GM19468 (cell line): ENCODE measurements at regions not wholly inside any gene's neighbourhood (a gene's known extent, or its start where the extent isn't known, plus 50 kb on each side); places are given as distances from the start of the nearest gene placed in this dataset.
"Not testable (repeated sequence)": the region's sequence is repeated elsewhere in the genome, so short reads cannot be mapped to it uniquely, and the experiment has no call there.

Source experiments
- ATAC-seq: cut with Tn5 transposase; IDR thresholded peaks from one replicate; pipeline ENCODE4 v1.9.1; 2021; ENCODE audit warnings: mild to moderate bottlenecking, moderate library complexity, moderate number of reproducible peaks; ENCODE audit not compliant: unreplicated experiment; ENCODE audit errors: extremely low read depth

DNA sequence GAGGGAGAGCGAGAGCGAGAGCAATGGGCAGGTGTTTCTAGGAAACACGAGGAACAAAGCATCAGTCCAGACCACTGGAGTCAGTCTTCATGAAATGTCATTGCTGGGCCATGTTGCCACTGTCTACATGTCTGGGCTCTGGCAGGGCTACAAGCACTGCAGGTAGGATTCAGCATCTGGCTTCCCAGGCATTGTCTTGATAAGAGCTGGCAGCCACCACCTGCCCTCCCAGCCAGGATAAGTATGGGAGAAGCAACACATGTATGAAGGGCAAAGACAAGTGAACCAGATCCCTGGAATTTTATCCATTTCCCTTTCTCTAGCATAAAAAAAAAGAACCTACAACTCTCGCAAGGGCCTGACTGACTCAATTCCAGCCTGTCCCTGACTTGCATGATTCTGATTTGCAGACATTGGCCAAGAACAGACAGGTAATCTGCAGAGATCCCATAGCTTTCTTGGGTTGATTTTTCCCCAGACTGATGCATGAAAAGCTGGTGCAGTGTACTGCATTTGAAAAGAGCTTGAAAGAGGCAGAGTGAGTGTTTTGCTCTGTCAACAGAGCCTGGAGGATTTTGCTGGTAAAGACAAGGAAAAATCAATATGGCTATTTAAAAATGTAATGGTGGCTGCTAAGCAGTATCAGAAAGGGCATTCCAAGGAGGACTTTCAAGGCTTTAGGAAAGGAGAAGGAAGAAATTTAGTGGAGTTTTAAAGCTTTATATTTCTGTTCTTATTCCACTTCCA lies 157.2 kb upstream of the MYRIP start:
- ATAC-seq = no peak

GRCh38 chr3:39655718-39656117 lies 153.7 kb upstream of the MYRIP start:
- not testable (repeated sequence) for ATAC-seq

- no peak for ATAC-seq
Measured at GRCh38 chr3:39657075-39657474, 152.3 kb upstream of the MYRIP start.

- no peak for ATAC-seq
Measured at GRCh38 chr3:39657775-39658174, 151.6 kb upstream of the MYRIP start.

DNA sequence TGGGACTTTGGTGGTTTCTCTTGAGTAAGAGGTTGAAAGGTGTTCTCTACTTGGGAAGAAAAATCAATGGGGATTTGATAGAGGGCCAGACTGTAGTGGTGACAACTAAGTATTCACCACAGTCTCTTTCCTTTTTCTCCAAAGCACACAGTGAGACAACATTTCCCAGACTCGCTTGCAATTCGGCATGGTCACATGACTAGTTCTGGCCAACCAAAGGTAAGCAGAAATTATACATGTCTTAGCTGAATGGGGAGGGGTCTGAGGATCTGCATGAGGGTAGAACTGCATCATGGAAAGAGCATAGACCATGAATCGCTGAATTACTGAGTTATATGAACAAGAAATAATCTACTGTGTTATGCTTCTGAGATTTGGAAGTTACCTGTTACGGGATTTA lies 144.5 kb upstream of the MYRIP start:
- ATAC-seq = no peak

DNA sequence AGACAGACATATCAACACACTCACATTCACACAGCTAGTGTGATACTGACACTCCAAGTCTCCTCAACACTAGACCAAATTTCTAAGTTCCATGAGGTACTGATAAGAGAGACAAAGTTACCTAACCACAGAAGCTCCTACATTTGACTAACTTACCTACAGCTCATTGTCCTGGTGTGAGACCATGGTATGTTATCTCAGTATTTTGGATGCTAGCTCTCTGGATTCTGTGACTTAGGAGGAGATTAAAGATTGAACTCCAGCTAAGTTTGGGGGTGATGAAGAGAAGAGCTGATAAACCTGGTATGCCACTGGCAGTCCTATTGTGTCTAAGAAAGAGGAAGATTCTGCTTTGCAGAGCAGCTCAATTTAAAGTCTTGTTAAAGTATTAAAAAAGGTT lies 144.0 kb upstream of the MYRIP start:
- ATAC-seq = no peak

DNA sequence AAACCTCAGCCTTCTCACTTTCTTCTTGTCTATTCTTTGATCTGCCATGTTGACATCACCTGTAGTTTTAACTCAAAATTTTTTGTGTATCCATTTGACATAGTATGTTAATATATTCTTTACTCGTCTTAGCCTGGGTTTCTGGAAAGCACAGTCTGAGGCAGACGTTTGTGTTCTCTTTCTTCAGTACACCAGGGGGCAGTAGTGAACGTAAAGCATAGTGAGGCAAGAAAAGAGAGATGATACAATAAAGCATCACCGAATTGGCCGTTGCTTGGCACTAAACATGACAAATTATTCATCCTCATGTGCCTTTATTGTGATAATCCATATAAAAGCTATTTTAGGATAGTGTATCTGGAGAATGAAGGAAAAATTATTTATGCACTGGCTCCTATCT lies 141.0 kb upstream of the MYRIP start:
- no peak for ATAC-seq

- no peak for ATAC-seq
Measured at GRCh38 chr3:39671116-39671515, 138.3 kb upstream of the MYRIP start.

DNA sequence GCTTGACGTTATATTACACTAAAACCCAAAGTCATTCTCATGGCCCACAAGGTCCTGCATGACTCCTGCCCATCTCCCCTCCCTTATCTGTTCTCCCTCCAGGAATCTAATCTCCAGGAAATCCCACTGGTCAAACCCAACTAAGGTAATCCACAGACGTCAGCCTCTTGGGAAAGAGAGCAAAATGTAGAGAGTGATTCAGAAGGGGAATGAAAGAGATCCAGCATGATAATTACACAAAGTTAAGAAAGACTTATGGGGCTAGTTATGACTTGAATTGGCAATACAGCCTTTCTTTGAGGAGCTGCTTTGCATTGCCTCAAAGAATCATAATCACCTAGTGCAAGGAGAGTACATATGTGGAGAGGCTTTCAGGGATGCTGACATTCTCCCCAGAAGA lies 137.8 kb upstream of the MYRIP start:
- no peak for ATAC-seq

DNA sequence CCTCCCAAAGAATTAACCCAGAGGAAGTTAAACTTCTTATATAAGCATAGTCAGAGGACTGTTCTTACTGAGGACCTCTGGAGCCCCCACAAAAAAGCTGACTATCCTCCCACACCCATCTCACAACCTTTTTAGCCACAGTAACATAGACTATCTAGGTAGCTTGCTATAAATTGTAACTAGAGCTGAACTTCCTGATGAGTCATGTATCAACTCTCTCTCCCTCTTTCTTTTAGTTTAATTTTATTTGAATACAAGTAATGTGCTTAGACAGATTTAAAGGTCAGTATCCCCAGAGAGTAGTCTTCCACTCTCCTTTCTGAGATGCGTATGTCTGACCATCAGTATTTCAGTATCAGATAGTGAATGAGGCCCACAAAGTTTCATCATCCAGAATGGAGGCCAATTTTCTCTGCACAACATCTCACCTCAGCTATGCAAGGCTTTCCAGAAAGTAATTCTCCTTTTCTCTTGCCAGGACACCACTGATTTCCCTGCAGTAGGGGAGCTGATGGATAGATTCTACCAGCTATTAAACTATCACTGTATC lies 104.0 kb upstream of the MYRIP start:
- ATAC-seq = no peak

GRCh38 chr3:39707314-39707909 lies 102.0 kb upstream of the MYRIP start:
- ATAC-seq = no peak

GRCh38 chr3:39712413-39713048 lies 96.9 kb upstream of the MYRIP start:
- ATAC-seq = no peak

DNA sequence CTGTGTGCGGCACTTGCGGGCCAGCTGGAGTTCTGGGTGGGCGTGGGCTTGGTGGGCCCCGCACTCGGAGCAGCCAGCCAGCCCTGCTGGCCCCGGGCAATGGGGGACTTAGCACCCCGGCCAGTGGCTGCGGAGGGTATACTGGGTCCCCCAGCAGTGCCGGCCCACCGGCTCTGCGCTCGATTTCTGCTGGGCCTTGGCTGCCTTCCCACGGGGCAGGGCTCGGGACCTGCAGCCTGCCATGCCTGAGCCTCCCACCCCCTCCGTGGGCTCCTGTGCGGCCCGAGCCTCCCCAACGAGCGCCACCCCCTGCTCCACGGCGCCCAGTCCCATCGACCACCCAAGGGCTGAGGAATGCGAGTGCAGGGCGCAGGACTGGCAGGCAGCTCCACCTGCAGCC lies 96.1 kb upstream of the MYRIP start:
- not testable (repeated sequence) for ATAC-seq

DNA sequence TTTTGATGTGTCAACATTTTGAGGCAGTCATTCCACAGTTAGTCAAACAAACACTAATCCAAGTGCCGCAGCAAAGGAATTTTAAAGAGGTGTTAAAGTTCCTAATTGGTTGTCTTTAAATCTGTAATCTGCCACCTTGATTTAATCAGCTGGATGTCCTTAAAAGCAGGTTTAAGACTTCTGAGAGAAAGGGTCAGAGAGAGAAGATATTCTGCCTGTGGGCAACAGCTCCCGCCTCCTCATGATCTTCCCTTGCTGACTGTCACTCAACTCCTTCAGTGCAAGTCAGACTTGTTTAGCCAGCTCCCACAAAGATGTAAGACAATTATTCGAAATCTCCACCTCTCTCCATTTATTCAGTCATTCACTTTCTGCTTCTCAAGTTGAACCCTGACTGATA lies 92.6 kb upstream of the MYRIP start:
- no peak for ATAC-seq

DNA sequence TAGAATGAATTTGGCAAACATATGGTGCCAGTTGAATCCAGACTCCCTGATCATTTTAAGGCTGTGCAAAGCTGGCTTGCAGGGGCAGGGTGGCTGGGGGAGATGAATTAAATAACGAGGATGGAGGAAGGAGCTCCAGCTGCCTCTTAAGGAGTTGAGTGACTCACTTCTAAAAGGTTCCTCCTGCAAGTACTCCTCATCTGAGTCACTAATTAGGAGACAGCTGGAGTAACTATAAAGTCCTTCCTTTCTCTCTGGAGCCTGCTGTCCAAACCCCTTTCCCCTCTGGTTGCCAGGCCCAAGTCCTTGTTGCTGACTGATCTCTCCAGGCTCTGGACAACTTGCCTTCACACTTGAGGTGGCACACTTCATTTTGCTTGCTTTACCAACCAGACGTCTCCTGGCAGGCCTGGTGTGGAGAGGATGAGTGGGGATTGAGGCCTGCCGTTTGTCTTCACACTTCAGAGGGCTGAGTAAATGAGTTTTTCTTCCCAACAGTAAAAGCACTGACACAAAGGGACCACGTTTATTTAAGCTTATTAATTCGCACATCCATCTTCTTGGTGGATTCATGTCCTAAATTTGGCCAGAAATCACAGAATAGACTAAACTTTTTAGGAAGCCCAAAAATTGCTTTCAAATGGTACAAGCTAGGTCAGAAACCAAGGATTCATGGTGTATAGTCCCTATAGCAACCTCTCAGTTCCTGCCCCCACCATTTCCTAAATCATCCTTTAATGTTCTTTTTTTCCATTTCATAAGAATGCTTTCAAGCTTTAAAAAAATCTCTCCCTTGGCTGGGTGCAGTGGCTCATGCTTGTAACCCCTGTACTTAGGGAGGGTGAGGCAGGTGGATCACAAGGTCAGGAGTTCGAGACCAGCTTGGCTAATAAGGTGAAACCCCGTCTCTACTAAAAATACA lies 90.5 kb upstream of the MYRIP start:
- no peak for ATAC-seq

DNA sequence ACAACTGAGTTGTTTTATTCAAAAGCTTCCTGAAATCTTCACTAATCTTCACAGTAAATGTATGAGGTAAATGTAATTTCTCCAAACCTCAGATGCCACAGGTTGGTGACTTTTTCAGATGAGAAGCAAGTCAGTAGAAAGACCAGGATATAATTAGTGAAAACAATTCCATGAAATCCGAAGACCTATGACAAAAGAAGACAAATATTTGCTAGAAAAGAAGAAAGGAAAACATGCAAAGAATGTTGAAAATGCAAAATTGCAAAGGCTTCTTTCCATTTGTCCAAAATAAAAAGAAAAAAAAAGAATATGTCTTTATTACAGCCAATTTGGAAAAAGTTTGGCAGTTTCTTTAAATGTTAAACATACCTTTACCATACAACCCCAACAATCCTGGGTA lies 88.3 kb upstream of the MYRIP start:
- ATAC-seq = no peak

GRCh38 chr3:39724233-39724846 lies 85.1 kb upstream of the MYRIP start:
- no peak for ATAC-seq

- no peak for ATAC-seq
Measured at GRCh38 chr3:39725321-39725720, 84.1 kb upstream of the MYRIP start.

DNA sequence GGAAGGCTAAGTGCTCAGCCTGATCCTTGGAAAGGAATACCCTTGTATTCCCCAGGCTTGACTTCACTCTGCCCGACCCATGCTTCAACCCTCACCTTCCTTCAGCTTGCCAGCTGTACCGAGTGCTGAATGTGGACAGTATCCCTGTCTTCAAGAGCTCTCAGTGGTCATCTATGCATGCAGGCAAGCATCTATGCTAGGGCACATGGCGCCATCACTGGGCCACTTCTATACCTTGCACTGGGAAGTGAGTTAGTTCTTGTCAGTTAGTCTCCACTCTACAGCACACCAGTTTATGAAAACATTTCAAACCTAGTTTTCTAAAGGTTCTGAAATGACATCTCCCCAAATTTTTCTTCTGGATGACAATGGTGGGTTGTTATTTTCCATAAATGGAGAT lies 82.0 kb upstream of the MYRIP start:
- ATAC-seq = no peak

GRCh38 chr3:39733804-39734203 lies 75.6 kb upstream of the MYRIP start:
- ATAC-seq = no peak
